Neural cell (in vitro differentiated cells): ENCODE measurements at regions not wholly inside any gene's neighbourhood (a gene's known extent, or its start where the extent isn't known, plus 50 kb on each side); places are given as distances from the start of the nearest gene placed in this dataset.

Experiments used
- H2AFZ ChIP-seq: fragments of 200-600, 300-800 bp; sonication (generic), shearing (Covaris generic); 2 replicates; pipeline ENCODE4 v1.6.0; 2014; ENCODE audit warnings: low read depth, mild to moderate bottlenecking, antibody characterized with exemption, low read length, moderate library complexity
- H3F3A ChIP-seq: fragments of 200-600 bp; shearing (Covaris generic); 2 replicates; pipeline ENCODE4 v1.6.1; 2016; ENCODE audit warnings: mild to moderate bottlenecking, moderate library complexity, mixed read lengths, antibody characterized with exemption, low read length; ENCODE audit not compliant: insufficient read depth, poor library complexity, severe bottlenecking
- H3K27ac ChIP-seq: fragments of 200-600, 300-800 bp; sonication (generic), shearing (Covaris generic); 2 replicates; pipeline ENCODE4 v1.5.1; 2014; ENCODE audit warnings: mild to moderate bottlenecking, low read length, moderate library complexity
- H3K27me3 ChIP-seq: fragments of 300-800, 200-600 bp; sonication (generic), shearing (Covaris generic); 2 replicates; pipeline ENCODE4 v1.6.0; 2014; ENCODE audit warnings: mild to moderate bottlenecking, low read depth, low read length, moderate library complexity; ENCODE audit not compliant: insufficient read depth
- H3K36me3 ChIP-seq: fragments of 300-800, 200-600 bp; sonication (generic), shearing (Covaris generic); 2 replicates; pipeline ENCODE4 v1.5.1; 2014; ENCODE audit warnings: mild to moderate bottlenecking, antibody characterized with exemption, low read length, moderate library complexity; ENCODE audit not compliant: insufficient read depth
- H3K4me2 ChIP-seq: fragments of 300-800, 200-600 bp; sonication (generic), shearing (Covaris generic); 2 replicates; pipeline ENCODE4 v1.6.0; 2014; ENCODE audit warnings: mild to moderate bottlenecking, low read length
- H3K4me3 ChIP-seq: fragments of 300-800, 200-600 bp; sonication (generic), shearing (Covaris generic); 2 replicates; pipeline ENCODE4 v1.5.1; 2014; ENCODE audit warnings: mild to moderate bottlenecking, low read length, moderate library complexity
- H3K79me2 ChIP-seq: fragments of 200-600 bp; shearing (Covaris generic); replicated peaks from 2 replicates; pipeline ENCODE4 v1.6.0; 2014; ENCODE audit warnings: mild to moderate bottlenecking, low read length, moderate library complexity; ENCODE audit not compliant: insufficient read depth
- H3K9ac ChIP-seq: fragments of 300-800, 200-600 bp; sonication (generic), shearing (Covaris generic); 2 replicates; pipeline ENCODE4 v1.6.1; 2016; ENCODE audit warnings: mild to moderate bottlenecking, low read length, mixed read lengths
- H3K9me2 ChIP-seq: fragments of 200-600 bp; shearing (Covaris generic); 2 replicates; pipeline ENCODE4 v1.6.1; 2016; ENCODE audit warnings: mild to moderate bottlenecking, low read length, mixed read lengths; ENCODE audit not compliant: insufficient read depth
- H3K9me3 ChIP-seq: fragments of 200-600, 300-800 bp; sonication (generic), shearing (Covaris generic); 2 replicates; pipeline ENCODE4 v1.6.1; 2016; ENCODE audit warnings: mild to moderate bottlenecking, mixed run types, low read length, moderate library complexity, mixed read lengths
- H4K20me1 ChIP-seq: fragments of 200-600 bp; shearing (Covaris generic); 2 replicates; pipeline ENCODE4 v1.6.1; 2016; ENCODE audit warnings: mild to moderate bottlenecking, mixed run types; ENCODE audit not compliant: insufficient read depth
- CTCF ChIP-seq: fragments of 450-650 bp; IDR thresholded peaks from 2 replicates; pipeline ENCODE4 v1.5.1; 2014; ENCODE audit warnings: antibody characterized with exemption, mild to moderate bottlenecking, moderate library complexity; ENCODE audit not compliant: poor library complexity, severe bottlenecking
- EP300 ChIP-seq: fragments of 450-650 bp; conservative IDR thresholded peaks from 2 replicates; pipeline ENCODE4 v1.6.1; 2014; ENCODE audit warnings: antibody characterized with exemption, mild to moderate bottlenecking, moderate library complexity; ENCODE audit not compliant: poor library complexity, severe bottlenecking
- EZH2 ChIP-seq: fragments of 200-600, 300-800 bp; shearing (Covaris generic), sonication (generic); IDR thresholded peaks from 2 replicates; pipeline ENCODE4 v1.6.1; 2014; ENCODE audit warnings: antibody characterized with exemption, low read length, borderline replicate concordance, mild to moderate bottlenecking; ENCODE audit not compliant: insufficient read depth, poor library complexity, severe bottlenecking
- MXI1 ChIP-seq: fragments of 450-650 bp; conservative IDR thresholded peaks from 2 replicates; pipeline ENCODE4 v1.6.1; 2014; ENCODE audit warnings: antibody characterized with exemption, mild to moderate bottlenecking; ENCODE audit not compliant: poor library complexity, severe bottlenecking
- POLR2AphosphoS5 ChIP-seq: IDR thresholded peaks from 2 replicates; pipeline ENCODE4 v1.6.1; 2012
- RAD21 ChIP-seq: fragments of 450-650 bp; conservative IDR thresholded peaks from 2 replicates; pipeline ENCODE4 v1.6.1; 2014; ENCODE audit warnings: antibody characterized with exemption, mild to moderate bottlenecking, moderate library complexity
- REST ChIP-seq: IDR thresholded peaks from 2 replicates; pipeline ENCODE4 v1.6.1; 2012; ENCODE audit warnings: borderline replicate concordance
- SMC3 ChIP-seq: fragments of 450-650 bp; conservative IDR thresholded peaks from 2 replicates; pipeline ENCODE4 v1.6.1; 2014; ENCODE audit warnings: antibody characterized with exemption, mild to moderate bottlenecking, moderate library complexity; ENCODE audit not compliant: poor library complexity
- TAF1 ChIP-seq: IDR thresholded peaks from 2 replicates; pipeline ENCODE4 v1.6.1; 2012; ENCODE audit warnings: low read depth

GRCh38 chr1:57959531-57960241 lies 535.8 kb upstream of the DAB1 start:
- no peaks in the 10 kb centered on the region for H3K27me3 ChIP-seq
- no peak overlapping the region for H3K9ac ChIP-seq
- H3K27ac ChIP-seq = no peak overlapping the region
- no peak for TF ChIP-seq TAF1
- no peak for TF ChIP-seq EP300
- no peak for TF ChIP-seq SMC3
- no peak for TF ChIP-seq RAD21
- no peak for TF ChIP-seq EZH2
- no peak for TF ChIP-seq MXI1
- TF ChIP-seq REST = no peak
- no peak for TF ChIP-seq POLR2AphosphoS5
- no peak for TF ChIP-seq CTCF
- H3F3A ChIP-seq = no peaks in the 10 kb centered on the region
- no peaks in the 10 kb centered on the region for H4K20me1 ChIP-seq
- no peaks in the 10 kb centered on the region for H3K9me2 ChIP-seq
- no peaks in the 10 kb centered on the region for H3K9me3 ChIP-seq
- no peak overlapping the region for H3K4me3 ChIP-seq
- no peaks in the 10 kb centered on the region for H3K79me2 ChIP-seq
- H2AFZ ChIP-seq = no peak overlapping the region
- H3K36me3 ChIP-seq = no peaks in the 10 kb centered on the region
- no peak overlapping the region for H3K4me2 ChIP-seq

- no peaks in the 10 kb centered on the region for H3K79me2 ChIP-seq
- no peak overlapping the region for H3K4me2 ChIP-seq
- H4K20me1 ChIP-seq = no peaks in the 10 kb centered on the region
- no peaks in the 10 kb centered on the region for H3K36me3 ChIP-seq
- H3K27me3 ChIP-seq = no peaks in the 10 kb centered on the region
- no peaks in the 10 kb centered on the region for H3K9me3 ChIP-seq
- no peak overlapping the region for H2AFZ ChIP-seq
- H3K4me3 ChIP-seq = no peak overlapping the region
- no peaks in the 10 kb centered on the region for H3F3A ChIP-seq
- no peaks in the 10 kb centered on the region for H3K9me2 ChIP-seq
- H3K27ac ChIP-seq = no peak overlapping the region
- TF ChIP-seq MXI1 (no peak), REST (no peak), TAF1 (no peak), EP300 (no peak), POLR2AphosphoS5 (no peak), EZH2 (no peak), CTCF (no peak), RAD21 (no peak), SMC3 (no peak)
- H3K9ac ChIP-seq = no peak overlapping the region
Observed at GRCh38 chr1:57957576-57957975, 533.7 kb upstream of the DAB1 start.
